SK-N-SH (cell line): ENCODE measurements at regions not wholly inside any gene's neighbourhood (a gene's known extent, or its start where the extent isn't known, plus 50 kb on each side); places are given as distances from the start of the nearest gene placed in this dataset.

Source experiments
- CTCF ChIA-PET: fragments of 300-600, 350-600 bp; formaldehyde crosslinking; extraction: SDS; loops from one replicate; lab custom pipeline; 2021; lab: Yijun Ruan, JAX
- POLR2A ChIA-PET: fragments of 350-600 bp; sonication (Branson Sonifier 250); formaldehyde crosslinking; extraction: SDS; loops from one replicate; lab custom pipeline; 2020; ENCODE audit warnings: antibody characterized with exemption, inconsistent platforms; lab: Yijun Ruan, JAX
- DNase-seq: peaks from one replicate; pipeline ENCODE4 v3.0.0; 2012
- H2AFZ ChIP-seq: fragments of 200-600 bp; sonication (generic); 2 replicates; pipeline ENCODE4 v1.8.1; 2016; ENCODE audit warnings: antibody characterized with exemption, mild to moderate bottlenecking, low read depth
- H3F3A ChIP-seq: fragments of 200-600 bp; sonication (generic); replicated peaks from 2 replicates; pipeline ENCODE3; 2016; ENCODE audit warnings: antibody characterized with exemption, mild to moderate bottlenecking; ENCODE audit not compliant: insufficient read depth
- H3K27ac ChIP-seq, 2 experiments: fragments of 200-500 bp in 1 of 2; fragments of 200-600 bp in 1 of 2; sonication (Bioruptor generic) in 1 of 2; sonication (generic), shearing (Covaris generic) in 1 of 2; 2 replicates each; pipeline versions ENCODE4 v1.5.1 to v1.6.1; 2014 to 2016; ENCODE audit warnings: low read depth in 2 of 2, inconsistent platforms in 1 of 2, low read length in 1 of 2, mild to moderate bottlenecking in 1 of 2, mixed read lengths in 1 of 2
- H3K27me3 ChIP-seq: fragments of 200-600 bp; sonication (generic), shearing (Covaris generic); 2 replicates; pipeline ENCODE4 v1.6.1; 2016; ENCODE audit warnings: mixed run types; ENCODE audit not compliant: insufficient read depth
- H3K36me3 ChIP-seq, 2 experiments: fragments of 200-500 bp in 1 of 2; fragments of 200-600 bp in 1 of 2; sonication (Bioruptor generic) in 1 of 2; sonication (generic) in 1 of 2; replicated peaks in 1 of 2; 2 replicates each; pipeline versions ENCODE3 to v1.5.1; 2014 to 2016; ENCODE audit warnings: low read length in 1 of 2, mild to moderate bottlenecking in 1 of 2; ENCODE audit not compliant: insufficient read depth in 2 of 2, control insufficient read depth in 1 of 2
- H3K4me1 ChIP-seq, 2 experiments: fragments of 200-500 bp in 1 of 2; fragments of 200-600 bp in 1 of 2; sonication (Bioruptor generic) in 1 of 2; sonication (generic), shearing (Covaris generic) in 1 of 2; 2 replicates each; pipeline versions ENCODE4 v1.5.1 to v1.6.1; 2014 to 2016; ENCODE audit warnings: low read depth in 1 of 2, low read length in 1 of 2, mixed run types in 1 of 2; ENCODE audit not compliant: insufficient read depth in 2 of 2, control insufficient read depth in 1 of 2
- H3K4me2 ChIP-seq: fragments of 200-600 bp; sonication (generic), shearing (Covaris generic); 2 replicates; pipeline ENCODE4 v1.6.1; 2017; ENCODE audit warnings: mixed run types
- H3K4me3 ChIP-seq, 2 experiments: fragments of 200-500 bp in 1 of 2; fragments of 200-600 bp in 1 of 2; sonication (Bioruptor generic) in 1 of 2; sonication (generic), shearing (Covaris generic) in 1 of 2; 2 replicates each; pipeline versions ENCODE4 v1.5.1 to v1.8.1; 2014 to 2016; ENCODE audit warnings: low read depth in 2 of 2, inconsistent platforms in 1 of 2, low read length in 1 of 2, mild to moderate bottlenecking in 1 of 2, mixed read lengths in 1 of 2, moderate library complexity in 1 of 2
- H3K79me2 ChIP-seq: fragments of 200-600 bp; sonication (generic); 2 replicates; pipeline ENCODE4 v1.8.1; 2017; ENCODE audit warnings: mild to moderate bottlenecking; ENCODE audit not compliant: insufficient read depth
- H3K9ac ChIP-seq: fragments of 200-600 bp; sonication (generic); 2 replicates; pipeline ENCODE4 v1.6.1; 2017; ENCODE audit warnings: mixed run types
- H3K9me2 ChIP-seq: fragments of 200-600 bp; sonication (generic); 2 replicates; pipeline ENCODE4 v1.6.1; 2017; ENCODE audit warnings: mixed run types
- H3K9me3 ChIP-seq: fragments of 200-600 bp; sonication (generic); 2 replicates; pipeline ENCODE4 v1.6.1; 2017; ENCODE audit warnings: mixed run types, mild to moderate bottlenecking, moderate library complexity
- H4K20me1 ChIP-seq: fragments of 200-600 bp; sonication (generic); 2 replicates; pipeline ENCODE4 v1.6.1; 2017; ENCODE audit warnings: mild to moderate bottlenecking, mixed run types; ENCODE audit not compliant: insufficient read depth
- ELF1 ChIP-seq: IDR thresholded peaks from 2 replicates; pipeline ENCODE4 v1.4.0; 2012
- FOXJ3 ChIP-seq: sonication (generic); formaldehyde crosslinking; IDR thresholded peaks from 2 replicates; pipeline ENCODE4 v1.5.1; 2020; ENCODE audit warnings: mild to moderate bottlenecking, missing genetic modification reagents
- FOXM1 ChIP-seq: IDR thresholded peaks from 2 replicates; pipeline ENCODE4 v1.4.0; 2012; ENCODE audit warnings: low read depth, mild to moderate bottlenecking
- GABPA ChIP-seq: IDR thresholded peaks from 2 replicates; pipeline ENCODE4 v1.4.0; 2012; ENCODE audit warnings: low read depth, mild to moderate bottlenecking
- GATA2 ChIP-seq: sonication (generic); formaldehyde crosslinking; IDR thresholded peaks from 2 replicates; pipeline ENCODE4 v1.5.0; 2020; ENCODE audit warnings: mild to moderate bottlenecking, missing genetic modification reagents
- JUND ChIP-seq: IDR thresholded peaks from 2 replicates; pipeline ENCODE4 v1.4.0; 2012
- NFIC ChIP-seq: IDR thresholded peaks from 2 replicates; pipeline ENCODE4 v1.4.0; 2012; ENCODE audit warnings: borderline replicate concordance
- RAD21 ChIP-seq: IDR thresholded peaks from 2 replicates; pipeline ENCODE4 v1.6.1; 2012; ENCODE audit warnings: mild to moderate bottlenecking, low read length
- RXRA ChIP-seq: IDR thresholded peaks from 2 replicates; pipeline ENCODE4 v1.4.0; 2012; ENCODE audit warnings: low read depth, mild to moderate bottlenecking, borderline replicate concordance
- SIN3A ChIP-seq: IDR thresholded peaks from 2 replicates; pipeline ENCODE4 v1.6.1; 2012; ENCODE audit warnings: low read depth, mild to moderate bottlenecking, low read length, moderate library complexity, borderline replicate concordance
- TCF12 ChIP-seq: IDR thresholded peaks from 2 replicates; pipeline ENCODE4 v1.4.0; 2012
- YY1 ChIP-seq: IDR thresholded peaks from 2 replicates; pipeline ENCODE4 v1.4.0; 2012; ENCODE audit warnings: low read depth, mild to moderate bottlenecking
- WGBS: methylation state at CpG from one replicate; pipeline ENCODE4 v1.1.6; 2017; ENCODE audit warnings: low lambda C conversion rate; 5-methylcytosine and 5-hydroxymethylcytosine counted together
- TF ChIP-seq, protein P1 (sequence below): IDR thresholded peaks from 2 replicates; pipeline ENCODE4; 2012
- TF ChIP-seq, protein P2 (sequence below): IDR thresholded peaks from 2 replicates; pipeline ENCODE4 v1.4.0; 2012; ENCODE audit warnings: low read depth
- TF ChIP-seq, protein P3 (sequence below): IDR thresholded peaks from 2 replicates; pipeline ENCODE4 v1.4.0; 2012; ENCODE audit warnings: low read depth, borderline replicate concordance

DNA sequence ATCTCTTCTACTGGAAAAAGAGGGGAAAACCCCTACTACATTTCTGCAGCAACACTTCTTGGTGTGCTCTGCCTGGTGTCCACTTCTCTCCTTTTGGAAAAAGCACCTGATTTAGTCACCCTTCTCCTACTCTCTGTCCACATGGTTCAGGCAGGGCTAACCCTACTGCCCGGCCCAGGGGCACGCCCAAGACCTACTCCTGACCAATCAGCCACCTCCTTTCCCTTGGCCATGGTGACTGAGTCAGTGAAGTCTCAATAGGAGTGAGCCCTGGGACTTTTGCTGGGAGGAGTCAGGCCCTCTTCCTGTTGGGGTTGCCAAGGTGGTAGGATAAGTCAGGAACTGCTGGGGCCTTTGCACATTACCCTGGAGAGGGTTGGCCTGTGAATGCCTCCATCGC is 52.5 kb upstream of the MYL2 start:
- H4K20me1 ChIP-seq: no peaks in the 10 kb centered on the region
- no peaks in the 10 kb centered on the region for H3K79me2 ChIP-seq
- POLR2A ChIA-PET: no interaction called here
- H3K36me3 ChIP-seq: no peaks in the 10 kb centered on the region
- no peaks in the 10 kb centered on the region for H3K27me3 ChIP-seq
- no peak overlapping the region for H2AFZ ChIP-seq
- H3K4me2 ChIP-seq: no peak overlapping the region
- WGBS: 40% methylated on average over 3 of the region's 3 CpGs
- peaks cover 0 to 4% of the 10 kb centered on the region in 2 experiments; a peak in 1 of 4 replicates for H3K4me1 ChIP-seq
- no peak for DNase-seq
- TF ChIP-seq FOXM1: no peak
- no peak for TF ChIP-seq GABPA
- TF ChIP-seq, protein P1, sequence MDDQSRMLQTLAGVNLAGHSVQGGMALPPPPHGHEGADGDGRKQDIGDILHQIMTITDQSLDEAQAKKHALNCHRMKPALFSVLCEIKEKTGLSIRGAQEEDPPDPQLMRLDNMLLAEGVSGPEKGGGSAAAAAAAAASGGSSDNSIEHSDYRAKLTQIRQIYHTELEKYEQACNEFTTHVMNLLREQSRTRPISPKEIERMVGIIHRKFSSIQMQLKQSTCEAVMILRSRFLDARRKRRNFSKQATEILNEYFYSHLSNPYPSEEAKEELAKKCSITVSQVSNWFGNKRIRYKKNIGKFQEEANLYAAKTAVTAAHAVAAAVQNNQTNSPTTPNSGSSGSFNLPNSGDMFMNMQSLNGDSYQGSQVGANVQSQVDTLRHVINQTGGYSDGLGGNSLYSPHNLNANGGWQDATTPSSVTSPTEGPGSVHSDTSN: no peak
- no peak for TF ChIP-seq RXRA
- no peak for TF ChIP-seq GATA2 (CRISPR knock-in tag)
- no peak for TF ChIP-seq FOXJ3
- TF ChIP-seq YY1: no peak
- no peak for TF ChIP-seq ELF1
- TF ChIP-seq, protein P2, sequence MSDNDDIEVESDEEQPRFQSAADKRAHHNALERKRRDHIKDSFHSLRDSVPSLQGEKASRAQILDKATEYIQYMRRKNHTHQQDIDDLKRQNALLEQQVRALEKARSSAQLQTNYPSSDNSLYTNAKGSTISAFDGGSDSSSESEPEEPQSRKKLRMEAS: no peak
- no peak for TF ChIP-seq SIN3A
- TF ChIP-seq, protein P3, sequence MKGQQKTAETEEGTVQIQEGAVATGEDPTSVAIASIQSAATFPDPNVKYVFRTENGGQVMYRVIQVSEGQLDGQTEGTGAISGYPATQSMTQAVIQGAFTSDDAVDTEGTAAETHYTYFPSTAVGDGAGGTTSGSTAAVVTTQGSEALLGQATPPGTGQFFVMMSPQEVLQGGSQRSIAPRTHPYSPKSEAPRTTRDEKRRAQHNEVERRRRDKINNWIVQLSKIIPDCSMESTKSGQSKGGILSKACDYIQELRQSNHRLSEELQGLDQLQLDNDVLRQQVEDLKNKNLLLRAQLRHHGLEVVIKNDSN: no peak
- TF ChIP-seq NFIC: no peak
- no peak for TF ChIP-seq RAD21
- TF ChIP-seq TCF12: no peak
- CTCF ChIA-PET: no interaction called here
- no peak overlapping the region for H3K27ac ChIP-seq
- no peak overlapping the region for H3K4me3 ChIP-seq
- no peak overlapping the region for H3K9ac ChIP-seq
- H3F3A ChIP-seq: no peaks in the 10 kb centered on the region
- no peaks in the 10 kb centered on the region for H3K9me3 ChIP-seq
- no peaks in the 10 kb centered on the region for H3K9me2 ChIP-seq

DNA sequence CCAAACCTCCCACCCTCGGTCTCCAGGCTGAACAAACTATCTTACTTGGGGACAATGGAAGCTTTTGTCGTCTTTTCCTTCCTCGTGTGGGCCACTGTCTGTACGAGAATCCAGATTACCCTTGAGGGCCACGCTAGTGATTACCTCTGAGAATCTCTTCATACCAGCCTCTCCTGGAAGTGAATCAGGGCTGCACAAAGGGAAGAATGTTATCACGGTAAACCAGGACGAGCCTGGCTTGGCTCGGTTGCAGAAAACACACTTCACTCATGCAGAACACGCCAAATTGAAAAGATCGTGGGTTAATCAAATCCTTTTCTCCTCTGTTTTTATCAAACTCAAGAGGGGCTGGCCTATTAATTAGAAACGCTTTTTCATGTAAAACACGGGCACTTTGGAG is 51.6 kb upstream of the MYL2 start:
- Histone ChIP-seq H3K27ac (no peak overlapping the region), H3K36me3 (no peaks in the 10 kb centered on the region), H4K20me1 (no peaks in the 10 kb centered on the region), H3F3A (no peaks in the 10 kb centered on the region), H3K79me2 (no peaks in the 10 kb centered on the region), H3K4me2 (no peak overlapping the region), H3K9me2 (no peaks in the 10 kb centered on the region), H3K4me1 (peaks cover 0 to 4% of the 10 kb centered on the region in 2 experiments; a peak in 1 of 4 replicates), H2AFZ (no peak overlapping the region), H3K9ac (no peak overlapping the region), H3K4me3 (no peak overlapping the region), H3K9me3 (no peaks in the 10 kb centered on the region), H3K27me3 (no peaks in the 10 kb centered on the region)
- ChIA-PET POLR2A (no interaction called here), CTCF (no interaction called here)
- 36% methylated on average over 12 of the region's 12 CpGs for WGBS
- no peak for DNase-seq
- peak; percentile 28; the same call in 1 of the 2 replicates for TF ChIP-seq GATA2 (CRISPR knock-in tag)
- TF ChIP-seq JUND: no peak
